GM21723 (cell line): ENCODE measurements at regions not wholly inside any gene's neighbourhood (a gene's known extent, or its start where the extent isn't known, plus 50 kb on each side); places are given as distances from the start of the nearest gene placed in this dataset.
"Not testable (repeated sequence)": the region's sequence is repeated elsewhere in the genome, so short reads cannot be mapped to it uniquely, and the experiment has no call there.

Source experiments
- ATAC-seq: cut with Tn5 transposase; IDR thresholded peaks from one replicate; pipeline ENCODE4 v1.9.1; 2021; ENCODE audit warnings: mild to moderate bottlenecking, moderate library complexity; ENCODE audit not compliant: unreplicated experiment

DNA sequence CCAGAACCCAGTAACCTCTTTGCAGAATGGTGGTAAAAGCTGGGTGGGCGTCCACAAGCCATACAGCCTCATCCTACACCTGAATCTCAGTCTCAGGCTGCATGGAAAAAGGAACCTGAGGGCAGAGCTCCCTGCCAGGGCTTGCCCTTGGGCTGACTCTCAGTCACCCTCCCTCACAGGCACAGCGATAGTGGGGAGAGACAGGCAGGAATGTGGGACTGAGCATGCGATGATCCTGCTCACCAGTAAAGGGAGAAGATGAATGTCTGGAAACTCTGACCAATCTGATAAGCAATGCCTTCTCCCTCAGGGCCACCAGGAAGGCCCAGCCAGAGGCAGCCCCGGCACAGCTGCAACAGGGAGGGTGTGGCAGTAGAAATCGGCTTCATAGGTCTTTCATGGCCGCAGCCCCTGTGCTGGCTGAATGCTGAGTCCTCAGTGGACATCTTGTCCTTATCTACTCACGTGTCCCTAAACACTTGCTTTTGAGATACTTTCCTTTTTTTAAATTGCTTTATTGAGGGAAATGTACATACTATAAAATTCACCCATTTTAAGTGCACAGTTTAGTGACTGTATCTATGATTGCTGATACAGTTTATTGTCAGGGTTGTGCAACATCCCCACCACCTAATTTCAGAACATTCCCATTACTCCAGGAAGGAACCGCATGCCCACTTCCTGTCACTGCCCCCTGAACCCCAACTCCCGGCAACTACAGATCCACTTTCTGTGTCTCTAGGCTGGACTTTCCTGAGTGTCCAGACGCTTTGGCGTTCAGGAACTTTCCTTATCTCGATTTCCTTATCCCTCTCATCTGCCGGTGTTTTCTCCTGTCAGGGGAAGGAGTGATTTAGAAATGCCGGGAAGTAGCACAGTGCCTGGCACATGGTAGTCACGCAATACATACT lies 258.1 kb downstream of the PCNX1 start:
- no peak for ATAC-seq

DNA sequence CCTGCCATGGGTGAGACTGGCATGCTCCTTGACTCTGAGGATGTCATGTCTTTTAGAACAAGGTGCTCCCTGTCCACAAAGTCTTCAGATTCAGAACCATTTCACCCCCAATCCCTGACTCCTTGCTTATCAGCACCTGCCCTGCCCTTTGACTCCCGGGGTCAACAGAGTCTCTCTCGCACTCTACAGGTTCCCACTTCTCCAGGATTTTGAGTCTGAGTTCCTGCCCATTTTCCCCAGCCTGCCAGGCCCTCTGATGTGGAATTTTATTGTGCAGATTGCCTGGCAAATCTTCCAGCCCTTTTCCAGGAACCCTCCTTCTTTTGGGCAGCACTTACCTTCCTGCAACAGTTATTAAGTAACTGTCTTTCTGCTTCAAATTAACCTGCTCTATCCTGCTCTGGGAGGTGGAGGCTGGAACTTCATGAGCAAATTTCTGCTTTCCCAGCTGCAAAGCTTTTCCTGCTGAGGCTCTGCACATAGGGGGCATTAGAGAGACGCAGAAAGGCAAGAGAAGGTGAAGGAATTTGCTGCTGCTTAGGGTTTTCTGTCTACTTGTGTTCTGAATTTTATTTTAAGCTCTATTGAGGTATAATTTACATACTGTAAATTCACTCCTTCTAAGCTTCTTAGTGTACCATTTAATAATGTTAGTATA lies 259.1 kb downstream of the PCNX1 start:
- no peak for ATAC-seq

DNA sequence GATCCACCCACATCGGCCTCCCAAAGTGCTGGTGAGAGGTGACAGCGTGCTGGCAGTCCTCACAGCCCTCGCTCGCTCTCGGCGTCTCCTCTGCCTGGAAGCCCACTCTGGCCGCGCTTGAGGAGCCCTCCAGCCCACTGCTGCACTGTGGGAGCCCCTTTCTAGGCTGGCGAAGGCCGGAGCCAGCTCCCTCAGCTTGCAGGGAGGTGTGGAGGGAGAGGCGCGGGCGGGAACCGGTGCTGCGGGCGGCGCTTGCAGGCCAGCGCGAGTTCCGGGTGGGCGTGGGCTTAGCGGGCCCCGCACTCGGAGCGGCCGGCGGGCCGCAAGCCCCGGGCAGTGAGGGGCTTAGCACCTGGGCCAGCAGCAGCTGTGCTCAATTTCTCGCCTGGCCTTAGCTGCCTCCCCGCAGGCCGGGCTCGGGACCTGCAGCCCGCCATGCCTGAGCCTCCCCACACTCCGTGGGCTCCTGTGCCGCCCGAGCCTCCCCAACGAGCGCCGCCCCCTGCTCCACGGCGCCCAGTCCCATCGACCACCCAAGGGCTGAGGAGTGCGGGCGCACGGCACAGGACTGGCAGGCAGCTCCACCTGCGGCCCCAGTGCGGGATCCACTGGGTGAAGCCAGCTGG lies 260.2 kb downstream of the PCNX1 start:
- ATAC-seq: not testable (repeated sequence)

DNA sequence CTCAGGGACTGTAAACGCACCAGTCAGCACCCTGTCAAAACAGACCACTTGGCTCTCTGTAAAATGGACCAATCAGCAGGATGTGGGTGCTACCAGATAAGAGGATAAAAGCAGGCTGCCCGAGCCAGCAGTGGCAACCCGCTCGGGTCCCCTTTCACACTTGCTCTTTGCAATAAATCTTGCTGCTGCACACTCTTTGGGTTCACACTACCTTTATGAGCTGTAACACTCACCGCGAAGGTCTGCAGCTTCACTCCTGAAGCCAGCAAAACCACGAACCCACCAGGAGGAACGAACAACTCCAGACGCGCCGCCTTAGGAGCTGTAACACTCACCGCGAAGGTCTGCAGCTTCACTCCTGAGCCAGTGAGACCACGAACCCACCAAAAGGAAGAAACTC lies 260.9 kb downstream of the PCNX1 start:
- not testable (repeated sequence) for ATAC-seq

DNA sequence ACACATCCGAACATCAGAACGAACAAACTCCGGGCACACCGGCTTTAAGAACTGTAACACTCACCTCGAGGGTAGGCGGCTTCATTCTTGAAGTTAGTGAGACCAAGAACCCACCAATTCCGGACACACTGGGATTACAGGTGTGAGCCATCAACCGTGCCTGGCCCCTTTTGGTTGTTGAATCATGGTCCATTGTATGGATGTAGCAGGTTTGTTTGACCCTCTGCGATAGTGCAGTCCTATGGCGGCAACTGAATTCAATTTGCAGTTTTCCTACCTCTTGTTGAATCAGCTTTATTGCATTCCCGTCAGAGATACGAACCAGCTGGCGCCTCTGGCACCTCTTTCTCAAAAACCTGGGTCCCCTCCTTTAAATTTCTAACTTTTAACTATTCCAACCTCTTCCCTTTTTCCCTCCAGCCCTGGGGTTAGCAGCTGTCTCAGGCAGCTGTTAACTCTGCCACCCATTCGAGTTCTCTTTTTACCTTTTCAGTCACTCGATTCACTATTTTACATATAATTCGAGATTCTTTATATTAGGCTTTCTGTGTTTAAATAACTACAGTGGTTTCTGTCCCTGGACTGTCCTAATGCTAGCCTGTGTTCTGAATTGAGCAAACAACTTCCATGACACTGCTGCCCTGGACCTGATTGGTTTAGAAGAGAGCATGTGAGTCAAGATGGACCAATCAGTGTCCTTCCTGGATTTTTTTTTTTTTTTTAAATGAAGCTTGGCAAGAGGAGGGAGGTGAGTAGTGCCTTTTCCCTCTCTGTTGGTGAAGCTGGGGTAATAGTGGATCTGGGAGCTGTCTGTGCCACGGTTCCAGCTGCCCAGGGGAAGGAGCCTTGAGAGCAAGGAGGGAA lies 261.5 kb downstream of the PCNX1 start:
- no peak for ATAC-seq

DNA sequence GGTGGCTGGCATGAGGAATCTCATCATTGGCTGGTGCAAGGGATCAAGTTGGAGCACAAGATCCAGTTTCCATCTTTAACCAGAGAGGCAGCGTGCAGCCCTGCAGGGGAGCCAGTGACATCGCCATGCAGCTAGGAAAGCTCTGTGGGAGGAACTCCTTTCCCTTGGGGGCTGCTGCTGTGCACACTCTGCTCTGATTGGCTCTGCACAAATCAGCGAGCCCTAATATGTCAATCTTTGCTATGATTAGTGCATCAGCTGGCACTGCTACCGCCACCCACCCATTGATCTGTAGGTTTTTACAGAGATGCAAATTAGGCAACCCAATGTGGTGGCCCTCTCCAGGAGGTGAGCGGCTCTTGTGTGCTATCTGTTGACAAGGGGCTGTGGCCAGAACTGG lies 262.6 kb downstream of the PCNX1 start:
- no peak for ATAC-seq

DNA sequence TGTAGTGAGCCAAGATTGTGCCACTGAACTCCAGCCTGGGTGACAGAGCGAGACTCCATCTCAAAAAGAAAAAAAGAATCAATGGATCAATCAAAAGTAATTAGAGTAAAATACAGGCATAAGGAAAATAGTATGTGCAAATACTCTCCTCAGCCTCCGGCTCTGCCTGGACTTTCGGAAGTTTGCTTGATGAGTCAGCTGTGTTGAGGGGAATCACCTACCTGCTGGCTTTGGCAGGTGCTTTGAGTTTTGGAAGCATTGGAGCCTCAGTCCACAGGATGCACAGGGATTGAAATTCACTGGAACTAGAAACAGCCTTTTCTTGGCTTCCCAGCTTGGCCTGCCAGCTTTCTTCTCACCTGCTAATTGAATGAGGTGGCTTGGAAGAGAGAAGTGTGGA lies 268.2 kb downstream of the PCNX1 start:
- no peak for ATAC-seq

DNA sequence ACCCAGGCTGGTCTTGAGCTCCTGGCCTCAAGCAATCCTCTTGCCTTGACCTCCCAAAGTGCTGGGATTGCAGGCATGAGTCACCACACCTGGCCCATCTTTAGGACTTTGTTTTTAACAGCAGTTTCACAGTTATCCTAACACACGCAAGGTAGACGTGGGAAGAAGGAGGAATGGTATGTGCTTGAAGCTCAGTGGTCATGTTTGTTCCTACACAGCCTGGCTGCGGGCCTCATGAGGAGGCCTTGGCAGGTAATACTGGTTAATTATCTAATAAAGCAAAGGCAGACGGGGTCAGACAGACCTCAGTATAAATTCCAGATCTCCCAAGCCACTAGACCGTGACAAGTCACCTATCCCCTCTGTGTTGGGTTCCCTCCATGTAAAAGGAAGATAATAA lies 271.8 kb downstream of the PCNX1 start:
- no peak for ATAC-seq

DNA sequence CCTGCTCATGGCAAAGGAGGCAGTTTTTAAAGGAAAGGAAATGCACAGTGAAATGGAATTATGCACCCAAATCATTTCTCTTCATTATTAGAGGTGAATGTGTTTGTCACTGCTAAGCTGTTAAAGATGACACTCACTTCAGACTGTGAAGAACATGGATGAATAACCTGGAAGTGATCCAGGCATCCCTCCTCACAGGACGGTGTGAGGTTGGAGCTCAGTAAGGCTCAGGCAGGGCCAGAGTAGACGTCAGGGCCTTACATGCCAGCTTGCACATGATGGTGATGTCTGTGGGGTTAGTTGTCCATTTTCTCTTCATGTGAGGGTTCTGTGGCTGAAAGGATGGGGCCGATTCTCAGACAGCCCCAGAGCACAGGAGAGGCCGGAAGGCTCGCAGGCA lies 273.1 kb downstream of the PCNX1 start:
- ATAC-seq: no peak

DNA sequence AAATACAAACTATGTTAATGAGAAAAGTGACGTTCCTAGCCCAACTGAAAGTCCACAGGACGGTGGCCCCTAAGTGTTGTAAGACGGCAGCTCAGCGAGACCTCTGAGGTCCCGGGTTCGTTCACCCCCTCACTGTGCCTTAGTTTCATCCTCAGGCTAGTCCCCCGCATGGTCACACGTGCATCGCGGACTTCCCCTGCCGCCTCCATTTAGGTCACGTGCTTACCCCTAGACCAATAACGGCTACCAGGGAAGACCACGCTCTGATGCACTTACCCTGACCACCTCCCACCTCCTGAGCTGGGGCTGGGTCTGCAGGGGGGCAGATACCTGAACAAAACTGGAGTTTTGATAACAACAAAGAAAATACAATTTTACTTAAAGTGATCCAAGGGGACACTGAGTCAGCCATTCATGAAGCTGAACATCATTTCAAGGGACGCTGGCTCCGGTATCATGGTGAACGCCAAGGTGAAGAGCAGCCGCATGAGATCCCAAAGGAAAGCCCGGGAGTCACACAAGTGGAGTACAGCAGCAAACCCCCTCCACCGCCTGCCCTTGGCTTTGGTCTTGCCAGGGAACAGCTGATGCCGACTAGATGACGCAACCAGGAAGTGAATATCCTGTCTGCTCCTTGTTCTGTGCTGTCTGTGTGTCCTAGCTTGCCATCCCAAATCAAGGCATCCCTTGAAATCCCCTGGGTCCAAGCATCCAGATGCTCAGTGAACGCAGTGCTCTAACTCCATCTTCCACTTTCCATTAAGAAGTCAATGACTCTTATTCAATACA lies 274.1 kb downstream of the PCNX1 start:
- no peak for ATAC-seq

DNA sequence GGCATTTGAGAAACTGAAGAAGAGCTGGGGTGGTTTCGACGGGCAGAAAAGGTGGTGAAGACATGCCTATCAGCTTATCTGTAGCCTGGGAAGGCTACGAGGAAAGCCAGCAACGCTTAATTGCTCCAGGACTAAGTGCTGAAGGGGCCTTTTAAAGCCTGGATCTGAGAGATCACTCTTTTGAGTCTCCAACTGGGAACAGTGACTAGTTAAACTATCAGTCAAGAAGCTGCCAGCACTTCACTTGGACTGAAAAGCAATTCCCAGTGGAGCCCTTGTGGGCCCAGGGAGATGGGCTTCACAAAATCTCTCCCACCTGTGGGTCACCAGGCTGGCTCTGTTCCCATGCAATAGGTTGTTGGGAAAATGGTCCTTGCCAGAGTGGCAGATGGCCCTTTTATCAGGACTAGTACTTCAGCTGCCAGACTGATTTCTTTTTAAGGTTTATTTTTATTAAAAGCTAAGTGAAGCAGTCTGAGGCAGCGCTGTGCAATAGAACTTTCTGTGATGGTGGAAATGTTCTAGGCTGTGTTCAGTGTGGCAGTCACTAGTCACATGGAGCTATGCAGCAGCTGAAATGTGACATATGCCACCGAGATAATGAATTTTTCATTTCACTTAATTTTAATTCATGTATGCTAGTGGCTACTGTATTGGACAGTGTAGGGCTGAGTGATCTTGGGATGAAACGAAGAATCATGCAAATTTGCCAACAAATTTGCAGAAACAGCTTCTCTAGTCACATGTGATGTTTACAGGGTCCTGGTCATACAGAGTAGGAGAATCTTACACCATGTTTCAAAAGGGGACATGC lies 276.8 kb downstream of the PCNX1 start:
- ATAC-seq: no peak

DNA sequence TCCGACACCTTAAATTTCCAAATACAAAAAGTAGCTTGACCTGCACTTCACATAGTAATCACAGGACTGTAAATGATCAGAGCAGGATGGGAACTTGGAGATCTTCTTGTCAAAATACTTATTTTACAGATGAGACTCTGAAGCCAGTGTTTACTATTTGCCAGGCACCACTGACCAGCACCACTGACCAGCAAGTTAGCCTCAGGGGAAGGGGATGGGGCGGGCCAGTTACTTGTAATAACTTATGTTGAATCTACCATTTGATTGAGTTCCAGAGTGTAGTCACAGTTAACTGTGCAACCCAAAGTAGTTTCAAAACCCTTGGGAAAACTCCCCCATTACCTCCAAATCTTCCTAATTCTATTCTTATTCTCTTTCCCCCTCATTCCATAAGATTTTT lies 278.4 kb downstream of the PCNX1 start:
- ATAC-seq: no peak

DNA sequence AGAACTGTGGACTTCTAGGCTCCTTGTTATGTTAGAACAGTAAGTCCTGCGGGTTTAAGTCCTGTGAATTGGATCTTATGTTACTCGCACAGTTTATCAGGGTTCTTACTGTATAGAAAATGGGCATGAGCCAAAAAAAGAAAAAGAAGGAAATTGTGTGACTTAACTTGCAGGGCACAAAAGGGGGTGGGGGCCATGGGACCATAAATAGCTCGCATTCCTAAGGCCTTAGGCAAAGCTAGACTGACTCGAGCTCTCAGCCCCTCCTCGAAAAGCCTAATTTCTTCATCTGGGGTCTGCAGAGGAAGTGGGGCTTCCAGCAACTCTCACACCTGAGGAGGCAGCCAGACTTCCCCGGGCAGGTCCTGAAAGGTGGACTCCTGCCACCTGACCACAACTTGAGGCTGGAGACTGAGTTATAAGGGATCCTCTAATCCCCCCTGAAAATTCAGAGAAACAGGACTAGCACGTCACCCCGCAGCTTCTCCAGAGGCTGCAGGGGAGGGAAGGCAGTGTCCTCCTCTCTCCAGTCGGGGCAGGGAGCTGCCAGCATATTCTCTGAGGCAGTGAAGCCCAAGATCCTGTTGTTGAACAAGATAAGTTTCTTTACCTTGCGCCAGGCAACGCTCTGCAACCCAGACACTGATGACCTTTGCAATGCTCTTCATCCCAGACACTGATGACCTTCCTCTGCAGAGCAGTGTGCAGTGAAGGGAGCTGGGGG lies 280.5 kb downstream of the PCNX1 start:
- no peak for ATAC-seq

DNA sequence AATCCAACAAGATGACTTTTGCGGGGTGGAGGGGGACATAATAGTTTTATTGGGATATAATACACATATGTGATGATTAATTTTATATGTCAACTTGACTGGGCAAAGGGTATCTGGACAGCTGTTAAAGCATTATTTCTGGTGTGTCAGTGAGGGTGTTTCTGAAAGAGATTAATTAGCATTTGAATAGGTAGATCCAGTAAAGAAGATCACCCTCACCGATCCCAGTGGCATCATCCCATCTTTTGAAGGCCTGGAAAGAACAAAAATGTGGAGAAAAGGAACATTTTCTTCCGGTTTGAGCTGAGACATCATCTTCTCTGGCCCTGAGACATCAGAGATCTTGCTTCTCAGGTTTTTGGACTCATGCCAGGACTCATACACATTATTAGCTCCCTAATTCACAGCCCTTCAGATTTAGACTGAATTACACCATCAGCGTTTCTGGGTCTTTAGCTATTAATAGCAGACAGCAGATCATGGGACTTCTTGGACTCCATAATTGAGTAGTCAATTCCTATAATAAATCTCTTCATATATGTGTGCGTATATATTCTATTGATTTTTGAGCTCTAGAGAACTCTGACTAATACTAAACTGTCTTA lies 283.6 kb downstream of the PCNX1 start:
- no peak for ATAC-seq

DNA sequence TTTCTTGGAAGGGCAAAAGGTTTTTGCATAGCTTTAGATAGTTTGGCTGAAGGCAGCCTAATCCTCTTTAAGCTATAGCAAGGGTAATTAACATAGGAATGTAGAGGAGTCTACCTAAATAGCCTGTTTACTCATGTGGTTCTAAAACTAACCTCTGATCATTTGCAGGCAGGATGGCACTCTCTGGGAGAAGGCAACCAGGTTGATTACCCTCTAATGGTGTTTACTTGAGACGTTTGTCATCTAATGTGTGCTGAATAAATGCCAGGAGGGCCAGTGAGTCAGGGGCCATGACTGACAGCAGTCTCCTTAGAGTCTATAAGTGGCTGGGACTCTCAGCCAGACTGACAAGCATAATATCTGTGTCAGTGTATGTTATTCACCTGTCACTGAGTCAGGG lies 286.4 kb downstream of the PCNX1 start:
- no peak for ATAC-seq

DNA sequence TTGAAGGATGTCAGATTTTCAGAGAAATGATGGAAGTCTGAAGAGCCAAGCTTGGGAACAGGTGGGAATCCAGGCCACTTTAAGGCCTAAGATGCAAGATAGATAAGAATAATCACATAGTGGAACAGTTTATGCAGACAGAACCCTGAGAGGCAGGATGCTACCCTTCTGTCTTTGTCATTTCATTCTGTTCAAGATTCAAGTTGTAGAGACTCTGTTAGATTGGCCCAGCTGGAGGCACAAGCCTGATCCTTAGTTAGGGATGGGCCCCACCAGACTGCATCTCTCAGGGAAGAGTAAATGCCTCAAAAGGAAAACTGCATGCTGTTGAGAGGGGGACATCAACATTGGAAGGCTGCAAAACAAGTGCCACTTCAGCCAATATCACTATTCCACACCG lies 287.0 kb downstream of the PCNX1 start:
- ATAC-seq: no peak

DNA sequence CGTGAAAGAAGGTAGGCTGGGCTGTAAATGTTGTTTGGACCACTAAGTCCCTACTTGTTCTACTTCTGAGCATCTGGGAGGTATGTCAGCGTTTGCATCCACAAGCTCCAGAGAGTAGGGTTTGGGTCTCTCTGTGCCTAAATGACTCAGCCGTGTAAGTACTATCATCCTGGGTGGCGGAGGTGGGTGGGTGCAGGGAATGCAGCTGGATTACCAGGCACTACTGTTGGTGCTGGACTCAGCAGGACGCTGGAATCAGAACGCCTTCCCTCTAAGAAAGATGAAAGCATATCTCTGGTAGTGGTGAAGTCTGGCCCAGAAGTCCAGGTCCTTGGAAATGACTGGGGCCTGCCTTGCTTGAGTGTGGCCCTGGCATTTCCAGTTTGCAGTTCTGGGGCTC lies 289.7 kb downstream of the PCNX1 start:
- no peak for ATAC-seq

DNA sequence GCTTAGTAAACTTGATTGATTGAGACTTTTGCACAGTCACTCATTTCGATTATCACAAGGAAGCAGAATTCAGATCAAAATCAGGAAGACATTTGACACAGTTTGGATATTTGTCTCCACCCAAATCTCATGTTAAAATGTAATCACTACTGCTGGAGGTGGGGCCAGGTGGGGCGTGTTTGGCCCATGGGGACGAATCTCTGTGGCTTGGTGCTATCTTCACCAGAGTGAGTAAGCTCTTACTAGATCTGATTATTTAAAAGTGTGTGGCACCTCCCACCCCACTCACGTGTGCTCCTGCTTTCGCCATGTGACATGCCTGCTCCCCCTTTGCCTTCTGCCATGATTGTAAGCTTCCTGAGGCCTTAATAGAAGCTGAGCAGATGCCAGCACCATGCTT lies 291.4 kb downstream of the PCNX1 start:
- ATAC-seq: no peak
